ENCODE measurements at regions not wholly inside any gene's neighbourhood (a gene's known extent, or its start where the extent isn't known, plus 50 kb on each side); places are given as distances from the start of the nearest gene placed in this dataset.

GRCh38 chr9:29882767-29883166 is 2309.5 kb upstream of the C9orf72 start:
- DNase-seq (ENCODE audit: low spot score) (no peak), FAIRE-seq (no peak)

DNA sequence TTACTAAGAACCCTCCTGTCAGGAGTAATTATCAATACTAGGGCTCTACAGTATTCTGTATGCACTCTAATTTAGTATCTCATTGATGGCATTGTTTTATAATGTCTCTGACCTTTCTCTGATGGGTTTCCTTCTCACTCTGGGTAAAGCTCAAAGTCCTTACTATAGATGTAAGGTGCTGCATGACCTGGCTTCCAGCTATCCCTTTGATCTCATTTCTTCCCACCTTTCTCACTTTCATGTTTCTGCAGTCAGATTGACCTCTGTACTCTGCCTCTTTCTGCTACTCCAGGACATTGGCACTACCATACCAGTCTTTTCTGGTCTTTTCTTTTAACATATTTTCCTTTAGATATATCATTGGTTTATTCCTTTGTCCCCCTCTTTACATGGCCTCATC is 2332.8 kb upstream of the C9orf72 start:
- FAIRE-seq (no peak), DNase-seq (ENCODE audit: low spot score) (no peak)

- FAIRE-seq (no peak), DNase-seq (ENCODE audit: low spot score) (no peak)
Measured at GRCh38 chr9:29928072-29928471, 2354.8 kb upstream of the C9orf72 start.

DNA sequence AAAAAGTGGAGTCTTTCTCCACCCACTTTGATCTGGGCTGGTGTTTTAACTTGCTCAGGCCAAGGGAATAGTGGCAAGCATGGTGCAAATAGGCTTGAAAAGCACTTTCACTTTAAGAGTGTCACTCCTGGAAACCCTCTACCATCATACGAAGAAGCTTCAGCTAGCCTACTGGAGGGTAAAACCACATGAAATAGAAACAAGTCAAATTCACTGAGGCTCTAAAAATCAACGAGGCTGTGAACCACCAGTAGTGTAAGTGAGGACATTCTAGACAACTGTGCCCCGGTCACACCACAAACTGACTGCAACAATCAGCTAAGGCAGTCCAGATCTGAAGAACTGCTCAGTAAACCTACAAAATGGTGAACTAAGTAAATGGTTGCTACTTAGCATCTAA is 2366.3 kb upstream of the C9orf72 start:
- FAIRE-seq (no peak), DNase-seq (ENCODE audit: low spot score) (no peak)

DNA sequence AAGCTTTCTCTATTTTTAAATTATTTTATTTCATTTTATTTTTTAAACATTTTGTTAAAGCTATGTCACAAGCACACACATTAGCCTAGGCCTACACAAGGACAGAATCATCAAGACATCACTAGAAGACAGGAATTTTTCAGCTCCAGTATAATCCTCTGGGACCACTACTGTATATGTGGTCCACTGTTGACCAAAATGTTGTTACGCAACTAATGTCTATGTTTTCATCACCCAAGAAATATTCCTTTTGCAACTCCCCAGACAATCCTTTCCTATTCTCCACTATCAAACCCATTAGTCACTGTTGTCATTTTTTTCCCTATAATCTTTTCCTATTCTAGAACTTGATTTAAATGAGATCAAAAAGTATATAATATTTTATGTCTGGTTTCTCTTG is 2371.7 kb upstream of the C9orf72 start:
- DNase-seq (ENCODE audit: low spot score) (no peak), FAIRE-seq (no peak)

- FAIRE-seq (no peak), DNase-seq (ENCODE audit: low spot score) (no peak)
Measured at GRCh38 chr9:29958469-29958868, 2385.2 kb upstream of the C9orf72 start.

DNA sequence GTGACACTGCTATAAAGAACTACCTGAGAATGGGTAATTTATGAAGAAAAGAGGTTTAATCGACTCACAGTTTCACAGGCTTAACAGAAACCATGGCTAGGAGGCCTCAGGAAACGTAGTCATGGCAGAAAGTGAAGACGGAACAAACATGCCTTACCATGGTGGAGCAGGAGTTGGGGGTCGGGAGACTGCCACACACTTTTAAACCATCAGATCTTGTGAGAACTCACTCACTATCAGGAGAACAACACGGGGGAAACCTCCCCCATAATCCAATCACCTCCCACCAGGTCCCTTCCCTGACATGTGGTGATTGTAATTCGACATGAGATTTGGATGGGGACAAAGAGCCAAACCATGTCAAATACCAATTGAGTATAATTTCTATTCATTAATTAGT is 2392.6 kb upstream of the C9orf72 start:
- FAIRE-seq (no peak), DNase-seq (ENCODE audit: low spot score) (no peak)

- DNase-seq (ENCODE audit: low spot score): peak; percentile 39
- no peak for FAIRE-seq
Measured at GRCh38 chr9:29966247-29966646, 2393.0 kb upstream of the C9orf72 start.

GRCh38 chr9:29968831-29969230 is 2395.6 kb upstream of the C9orf72 start:
- FAIRE-seq (no peak), DNase-seq (ENCODE audit: low spot score) (no peak)

GRCh38 chr9:29969408-29969807 is 2396.1 kb upstream of the C9orf72 start:
- no peak for FAIRE-seq
- no peak for DNase-seq (ENCODE audit: low spot score)

DNA sequence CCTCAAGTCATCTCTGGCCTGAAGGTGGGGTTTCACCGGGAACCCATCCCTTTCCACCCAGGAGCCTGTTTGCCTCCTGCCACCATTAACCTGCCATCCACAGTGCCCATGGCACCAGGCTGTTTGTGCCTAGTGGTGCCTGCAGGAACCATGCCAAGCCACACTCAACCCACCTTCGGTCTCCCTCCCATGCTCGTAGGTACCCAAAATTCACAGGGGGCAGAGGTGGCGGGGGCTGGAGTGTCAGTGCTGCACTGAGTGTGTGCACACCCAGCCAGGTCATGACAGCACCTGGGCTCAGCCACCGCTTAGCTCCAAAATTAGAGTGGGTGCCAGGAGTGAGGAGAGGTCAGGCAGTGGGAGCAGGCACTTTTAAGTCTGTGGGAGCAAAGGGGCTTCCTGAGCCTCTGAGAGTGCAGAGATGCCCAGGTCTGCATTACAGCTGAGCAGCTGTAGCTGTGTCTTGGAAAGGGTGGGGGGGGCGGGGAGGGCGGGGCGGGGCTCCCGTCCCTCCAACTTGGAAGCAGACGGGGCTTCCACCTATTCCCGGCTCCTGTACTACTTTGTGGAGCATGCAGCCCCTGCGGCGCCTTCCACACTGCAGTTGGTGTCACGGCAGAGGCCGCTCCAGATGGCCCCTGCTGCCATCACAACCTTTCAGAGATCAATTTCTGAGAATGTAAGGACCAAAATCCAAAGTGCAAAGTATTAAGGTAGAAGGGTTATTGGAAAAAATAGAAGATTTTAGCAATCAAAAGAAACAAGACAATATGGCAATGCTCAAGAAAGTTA is 2396.8 kb upstream of the C9orf72 start:
- FAIRE-seq: no peak
- DNase-seq (ENCODE audit: low spot score): no peak

- no peak for FAIRE-seq
Measured at GRCh38 chr9:29974197-29974596, 2400.9 kb upstream of the C9orf72 start.

GRCh38 chr9:29976981-29977380 is 2403.7 kb upstream of the C9orf72 start:
- DNase-seq (ENCODE audit: low spot score) (no peak), FAIRE-seq (no peak)

More at GRCh38 chr9:29974197-29974596, 2400.9 kb upstream of the C9orf72 start:
- DNase-seq (ENCODE audit: low spot score): no peak

- FAIRE-seq (no peak), DNase-seq (ENCODE audit: low spot score) (no peak)
Measured at GRCh38 chr9:29981013-29981412, 2403.4 kb upstream of the ACO1 start.

DNA sequence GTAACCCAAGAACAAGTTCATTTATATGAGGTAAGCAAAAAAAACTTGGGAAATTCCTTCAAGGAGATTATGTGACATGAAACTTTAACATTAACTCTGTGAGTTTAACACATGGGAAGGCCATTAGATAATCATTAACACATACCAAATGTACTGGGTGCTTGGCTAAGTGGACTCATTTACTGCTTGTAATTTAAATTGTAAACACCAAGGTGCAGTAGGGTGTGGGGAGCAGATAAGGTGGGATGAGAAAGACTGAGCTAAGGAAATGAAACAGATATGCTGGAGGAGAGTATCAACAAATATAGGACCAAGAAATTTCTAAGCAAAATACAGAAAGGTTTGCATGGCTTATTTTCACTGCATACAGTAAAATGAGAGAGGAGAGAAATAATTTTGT is 2384.8 kb upstream of the ACO1 start:
- DNase-seq (ENCODE audit: low spot score): no peak
- peak; percentile 12 for FAIRE-seq

DNA sequence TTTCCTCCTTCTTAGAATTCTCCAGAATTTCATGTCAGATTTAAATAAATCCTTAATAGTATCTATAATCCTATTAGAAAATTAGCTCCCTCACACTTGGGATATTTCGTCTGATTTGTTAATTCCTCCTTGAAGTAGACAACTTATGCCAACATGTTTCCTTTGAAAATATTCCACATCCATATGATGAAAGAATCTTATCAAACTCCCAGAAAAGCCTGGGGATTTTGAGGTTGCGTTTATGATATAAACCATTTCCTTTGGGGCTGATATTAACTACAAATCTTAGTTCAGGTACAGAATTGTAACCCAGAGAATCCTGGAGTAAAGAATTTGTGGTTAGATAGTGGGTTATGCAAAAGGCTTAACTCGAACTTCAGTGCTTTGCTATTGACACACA is 2373.8 kb upstream of the ACO1 start:
- FAIRE-seq: no peak
- DNase-seq (ENCODE audit: low spot score): no peak

- peak; percentile 68 for FAIRE-seq
Measured at GRCh38 chr9:30012622-30013021, 2371.8 kb upstream of the ACO1 start.

DNA sequence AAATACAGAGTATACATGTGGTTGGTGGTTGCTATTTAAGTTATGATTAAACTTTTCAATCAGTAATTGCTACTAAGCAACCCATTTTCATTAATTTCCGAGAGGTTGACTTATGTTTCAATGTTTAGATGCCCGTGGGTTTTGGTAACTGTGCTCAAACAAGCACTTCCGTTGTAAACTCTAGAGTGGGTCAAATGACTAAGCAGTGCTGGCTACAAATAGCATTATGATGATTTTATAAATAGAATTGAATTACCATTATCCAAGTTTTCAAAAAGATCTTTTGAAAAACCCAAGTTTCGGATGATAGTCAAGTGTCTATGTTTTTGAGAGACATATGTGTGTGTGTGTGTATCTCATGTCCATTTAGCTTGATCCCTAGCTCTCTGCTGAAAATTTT is 2369.4 kb upstream of the ACO1 start:
- DNase-seq (ENCODE audit: low spot score) (no peak), FAIRE-seq (no peak)

More at GRCh38 chr9:30012622-30013021, 2371.8 kb upstream of the ACO1 start:
- no peak for DNase-seq (ENCODE audit: low spot score)

GRCh38 chr9:30020161-30020560 is 2364.3 kb upstream of the ACO1 start:
- no peak for DNase-seq (ENCODE audit: low spot score)
- no peak for FAIRE-seq

DNA sequence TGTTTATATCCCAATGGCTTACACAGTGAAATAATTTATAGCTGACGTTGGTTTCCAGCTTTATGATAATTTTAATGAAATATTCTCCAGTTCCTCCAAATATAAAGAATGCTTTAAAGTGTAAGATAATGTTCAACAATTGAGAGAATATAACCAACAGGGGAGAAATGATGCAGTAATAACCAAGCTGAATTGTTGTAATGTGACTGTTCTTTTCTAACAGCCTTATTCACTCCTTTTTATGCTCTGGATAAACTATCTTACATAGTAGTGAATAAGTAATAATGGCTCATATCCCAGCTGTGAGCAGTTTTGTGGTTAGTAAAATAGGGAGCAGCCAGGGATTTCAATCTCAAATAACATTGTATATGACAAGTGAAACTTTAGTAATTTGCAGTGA is 2348.7 kb upstream of the ACO1 start:
- FAIRE-seq (no peak), DNase-seq (ENCODE audit: low spot score) (no peak)

DNA sequence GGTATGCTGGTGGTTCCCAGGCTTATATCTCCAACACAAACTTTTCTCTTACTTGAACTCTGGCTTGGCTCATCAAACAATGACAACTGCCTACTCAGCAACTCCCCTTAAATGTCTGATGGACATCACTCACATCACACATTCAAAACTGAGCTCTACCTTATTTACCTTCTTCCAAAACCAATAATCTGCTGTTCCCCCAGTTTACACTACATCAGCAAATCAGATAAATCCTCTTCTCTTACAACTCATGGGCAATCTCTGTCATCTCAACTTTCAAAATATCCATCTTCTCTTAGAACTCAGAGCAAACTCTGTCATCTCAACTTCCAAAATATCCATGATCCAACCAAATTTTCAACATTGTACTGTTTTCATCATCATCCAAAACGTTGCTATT is 2347.9 kb upstream of the ACO1 start:
- DNase-seq (ENCODE audit: low spot score) (no peak), FAIRE-seq (no peak)

DNA sequence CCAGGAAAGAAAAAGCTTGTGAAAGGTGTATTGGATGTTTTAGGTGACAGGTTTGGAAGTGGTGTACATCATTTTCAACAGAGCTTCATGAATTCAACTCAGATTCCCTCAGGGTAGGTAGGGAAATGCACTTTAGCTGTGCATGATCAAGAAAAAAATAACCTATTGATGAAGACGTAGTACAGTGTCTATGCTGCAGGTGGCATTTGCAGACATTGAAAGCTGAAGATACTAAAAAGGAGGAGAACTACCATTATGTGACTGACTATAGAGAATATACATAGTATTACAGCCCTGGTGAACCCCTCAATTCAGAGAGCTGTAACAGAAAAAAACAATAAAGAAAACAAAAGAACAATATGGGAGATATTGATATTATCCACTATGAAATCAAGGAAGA is 2344.7 kb upstream of the ACO1 start:
- FAIRE-seq: no peak
- no peak for DNase-seq (ENCODE audit: low spot score)

DNA sequence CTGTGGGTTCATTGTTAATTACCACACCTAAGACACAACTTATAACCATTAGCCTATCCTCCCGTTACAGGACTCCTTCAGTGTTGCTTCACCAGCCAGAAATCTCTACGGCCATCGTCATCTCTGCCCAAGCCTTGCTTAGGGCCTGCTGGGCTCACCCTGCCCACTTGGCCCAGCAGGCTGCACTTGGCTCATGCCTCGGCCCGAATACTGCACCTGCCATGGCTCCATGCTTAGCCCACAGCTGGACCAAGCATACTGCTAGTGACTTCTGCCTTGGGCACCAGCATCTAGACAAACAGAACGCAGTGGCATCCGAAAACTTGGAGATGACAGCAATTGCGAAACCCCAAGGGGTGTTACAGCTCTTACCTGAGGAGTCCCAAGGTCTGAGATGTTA is 2336.0 kb upstream of the ACO1 start:
- FAIRE-seq (no peak), DNase-seq (ENCODE audit: low spot score) (no peak)

GRCh38 chr9:30058463-30058862 is 2326.0 kb upstream of the ACO1 start:
- FAIRE-seq: no peak
- no peak for DNase-seq (ENCODE audit: low spot score)

All from RCC 7860 (cell line).